HG03045 (cell line): ENCODE measurements at regions not wholly inside any gene's neighbourhood (a gene's known extent, or its start where the extent isn't known, plus 50 kb on each side); places are given as distances from the start of the nearest gene placed in this dataset.
"Not testable (repeated sequence)": the region's sequence is repeated elsewhere in the genome, so short reads cannot be mapped to it uniquely, and the experiment has no call there.

Source experiments
- ATAC-seq: cut with Tn5 transposase; IDR thresholded peaks from one replicate; pipeline ENCODE4 v1.9.1; 2021; ENCODE audit warnings: mild to moderate bottlenecking, moderate library complexity; ENCODE audit not compliant: unreplicated experiment

DNA sequence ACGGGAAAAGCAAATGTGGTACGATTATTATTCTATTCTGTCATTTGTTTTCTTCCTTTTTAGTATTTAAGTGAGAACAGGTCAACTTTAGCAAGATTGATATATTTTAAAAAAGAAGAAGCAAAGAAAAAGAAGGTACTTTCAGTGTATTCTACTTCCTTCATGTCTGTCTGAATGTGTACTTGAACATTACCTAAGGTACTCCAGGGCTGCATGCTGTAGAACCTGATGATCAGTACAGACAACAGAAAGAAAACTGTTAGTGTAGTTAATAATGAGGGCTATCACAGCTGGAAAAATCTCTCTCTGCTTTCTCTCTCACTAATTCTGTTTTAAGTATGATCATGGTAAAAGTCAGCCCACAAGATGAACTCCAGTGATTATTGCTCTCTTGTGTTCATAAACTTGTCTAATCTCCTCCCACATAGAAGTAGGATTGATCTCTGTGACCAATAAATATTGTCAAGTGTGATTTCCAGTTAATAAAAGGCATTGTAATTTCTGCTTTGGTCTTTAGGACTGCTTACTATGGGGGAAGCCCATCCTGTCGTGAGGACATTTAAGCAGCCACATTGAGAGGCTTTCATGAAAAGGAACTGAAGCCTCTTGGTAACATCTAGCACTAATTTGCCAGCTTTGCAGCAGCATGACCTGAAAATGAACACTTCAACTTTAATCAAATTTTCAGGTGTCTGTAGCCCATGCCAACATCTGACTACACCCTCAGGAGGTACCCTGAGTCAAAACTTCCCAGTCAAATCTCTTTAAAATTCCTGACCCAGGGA is 864.0 kb upstream of the ACO1 start:
- ATAC-seq, result no peak

DNA sequence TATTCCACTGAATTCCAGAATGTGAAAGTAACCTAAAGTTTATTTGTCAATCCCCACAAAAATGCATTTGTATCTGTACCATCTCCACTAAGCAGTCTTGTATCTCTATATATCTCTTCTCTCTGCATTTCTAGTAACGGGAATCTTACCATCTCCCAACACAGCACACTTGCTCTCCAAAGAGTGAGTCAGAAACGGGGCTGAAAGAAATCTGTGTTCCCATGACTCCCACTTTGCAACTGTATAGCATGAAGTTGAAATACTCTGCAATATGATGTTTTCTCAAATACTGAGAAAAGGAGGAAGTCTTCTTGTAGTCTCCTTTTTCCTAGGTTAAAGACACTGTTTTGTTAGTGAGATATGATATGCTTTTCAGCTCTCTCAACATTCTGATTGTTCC is 848.8 kb upstream of the ACO1 start:
- ATAC-seq, result no peak

DNA sequence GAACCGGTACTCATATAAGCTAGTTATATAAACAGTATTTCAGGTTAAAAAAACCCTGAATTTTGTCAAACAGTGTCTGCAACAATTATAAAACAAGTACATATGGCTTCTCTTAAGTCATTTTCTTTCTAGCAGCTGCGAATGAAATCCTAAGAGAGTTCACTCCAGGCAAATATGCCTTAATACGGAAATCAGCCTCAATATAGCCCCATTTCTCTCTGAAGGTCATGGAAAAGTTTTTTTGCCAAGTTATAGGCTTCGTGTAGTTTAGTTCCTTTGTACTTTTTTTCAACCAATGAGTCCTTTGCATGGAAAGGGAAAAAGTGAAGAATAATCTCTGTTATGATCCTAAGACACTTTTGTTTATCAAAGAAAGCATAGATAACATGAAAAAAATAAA is 848.0 kb upstream of the ACO1 start:
- ATAC-seq, result no peak

DNA sequence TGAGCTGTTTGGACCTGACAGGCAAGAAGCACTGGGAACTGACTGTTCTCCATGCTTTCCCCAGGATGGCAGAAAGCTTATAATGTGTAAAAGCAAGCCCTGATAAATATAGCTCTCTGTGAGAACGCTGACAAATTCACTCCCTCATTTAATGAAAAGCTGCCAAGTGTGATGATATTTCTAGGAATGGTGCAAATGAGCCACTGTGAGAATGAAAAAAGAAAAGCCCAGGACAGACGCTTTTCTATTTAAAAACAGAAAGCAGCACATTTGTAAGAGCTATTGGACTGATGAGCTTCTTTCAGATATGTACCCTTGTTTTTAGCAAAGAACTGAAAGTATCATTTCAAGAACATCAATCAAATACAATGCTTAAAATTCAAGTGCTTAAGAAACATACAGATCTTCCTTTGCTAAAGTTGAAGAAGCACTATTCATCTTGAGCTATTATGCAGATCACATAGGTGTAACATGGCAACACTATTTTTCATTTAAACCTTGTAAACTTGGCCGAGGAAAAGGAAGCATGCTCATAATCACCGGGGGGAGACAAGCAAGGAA is 842.6 kb upstream of the ACO1 start:
- ATAC-seq, result no peak

DNA sequence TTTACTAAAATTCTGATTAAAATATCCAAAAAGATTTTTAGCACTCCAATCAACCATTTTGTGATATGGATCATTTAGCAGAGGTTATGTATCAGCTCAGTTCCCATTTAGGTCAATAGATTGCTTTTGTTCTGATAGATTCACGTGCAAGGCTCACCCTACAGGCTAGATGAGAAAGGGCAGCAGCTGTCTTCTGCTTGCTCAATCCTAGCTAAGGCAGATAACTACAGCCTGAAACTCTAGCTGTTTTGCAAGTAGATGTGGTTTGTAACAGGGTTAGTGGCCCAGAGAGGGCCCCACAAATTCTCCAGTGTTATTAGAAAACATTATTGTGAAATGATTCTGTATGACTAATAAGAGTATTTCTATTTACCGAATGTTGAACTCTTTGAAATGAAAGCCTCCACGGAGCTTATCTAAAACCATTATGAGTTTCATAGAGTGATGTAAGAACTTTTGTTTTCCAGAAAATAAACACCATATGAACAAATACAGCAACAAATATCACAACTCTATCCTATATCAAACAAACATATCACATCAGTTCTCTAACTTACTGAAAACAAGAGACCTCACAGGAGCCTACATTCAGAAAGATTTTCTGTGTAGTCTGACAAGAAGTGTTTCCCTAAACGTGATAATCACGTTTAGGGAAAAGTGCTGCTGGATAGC is 841.9 kb upstream of the ACO1 start:
- peak; percentile 100 for ATAC-seq

DNA sequence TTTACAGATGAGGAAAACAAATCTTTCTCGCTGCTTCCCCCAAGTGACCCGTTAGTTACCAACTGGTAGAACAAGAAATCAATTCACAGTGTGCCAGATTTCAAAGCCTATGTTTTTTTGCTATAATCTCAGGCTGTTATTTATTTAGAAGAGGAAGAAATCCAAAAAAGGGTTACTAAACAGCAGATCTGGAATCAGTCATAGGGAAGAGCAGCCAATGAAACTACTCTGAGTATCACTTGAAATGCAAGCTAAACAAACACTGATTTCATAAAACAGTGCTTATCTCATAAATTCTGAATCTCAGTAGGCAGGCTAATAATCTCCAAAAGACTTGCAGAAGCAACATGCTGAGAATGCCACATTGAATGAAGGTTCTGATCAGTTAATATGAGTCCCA is 829.5 kb upstream of the ACO1 start:
- ATAC-seq, result no peak

DNA sequence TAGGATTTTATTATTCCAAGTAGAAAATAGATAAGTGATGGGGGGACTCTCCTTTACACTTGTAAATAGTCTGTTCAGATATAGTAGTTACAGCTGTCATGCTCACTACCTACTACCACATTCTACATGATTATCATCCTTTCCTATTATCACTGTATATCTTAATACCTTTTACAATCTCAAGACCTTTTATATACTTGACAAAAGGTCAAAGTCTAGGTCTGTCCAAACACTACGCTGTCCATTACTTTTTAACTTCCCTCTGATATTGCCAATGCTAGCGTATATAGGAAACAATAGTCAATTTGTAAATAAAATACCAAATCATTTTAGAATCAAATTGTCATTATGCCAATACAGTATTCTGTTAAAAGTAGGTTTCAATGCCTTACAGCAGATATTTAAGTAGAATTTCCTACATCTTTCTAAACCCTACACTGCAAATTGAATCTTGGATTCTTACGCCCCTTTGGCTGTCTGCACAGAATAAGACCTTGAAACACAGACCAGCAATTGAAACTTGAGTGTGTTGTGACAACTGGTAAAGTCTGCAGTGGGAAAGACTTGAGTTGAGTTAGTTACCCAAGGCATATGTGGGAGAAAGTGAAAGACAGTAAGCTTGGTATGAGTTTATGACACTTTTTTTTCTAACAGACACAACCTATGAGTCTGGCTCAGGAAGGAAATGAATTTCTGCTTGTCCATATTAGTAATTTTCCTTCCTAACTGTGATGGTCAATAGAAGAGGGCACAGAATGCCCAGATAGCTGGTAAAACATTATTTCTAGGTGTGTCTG is 827.6 kb upstream of the ACO1 start:
- ATAC-seq, result no peak

DNA sequence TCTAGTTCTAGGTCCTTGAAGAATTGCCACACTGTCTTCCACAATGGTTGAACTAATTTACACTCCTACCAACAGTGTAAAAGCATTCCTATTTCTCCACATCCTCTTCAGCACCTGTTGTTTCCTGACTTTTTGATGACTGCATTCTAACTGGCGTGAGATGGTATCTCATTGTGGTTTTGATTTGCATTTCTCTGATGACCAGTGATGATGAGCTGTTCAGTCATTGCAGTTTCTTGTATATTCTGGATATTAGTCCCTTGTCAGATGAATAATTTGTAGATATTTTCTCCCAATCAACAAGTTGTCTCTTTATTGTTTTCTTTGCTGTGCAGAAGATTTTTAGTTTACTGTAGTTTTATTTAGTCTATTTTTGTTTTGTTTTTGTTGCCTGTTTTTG is 812.3 kb upstream of the ACO1 start:
- not testable (repeated sequence) for ATAC-seq

DNA sequence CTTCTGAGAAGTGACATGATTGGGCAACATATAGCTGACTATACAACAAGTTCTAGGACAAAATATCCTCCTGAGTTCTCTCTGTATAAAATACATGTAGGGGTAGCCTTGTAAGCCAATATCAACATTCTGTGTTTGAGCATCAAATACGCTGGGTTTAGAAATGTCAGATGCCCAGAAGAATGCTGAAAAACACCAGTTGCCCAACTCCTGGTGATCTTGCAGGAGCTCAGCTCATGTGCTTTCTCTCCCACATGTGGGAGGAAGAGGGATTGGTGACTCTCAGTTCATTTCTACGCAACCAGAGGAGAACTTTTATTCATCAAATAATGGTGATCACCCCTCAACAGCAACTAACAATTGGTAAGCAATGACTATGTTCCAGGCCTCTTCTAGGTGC is 810.9 kb upstream of the ACO1 start:
- ATAC-seq, result no peak

DNA sequence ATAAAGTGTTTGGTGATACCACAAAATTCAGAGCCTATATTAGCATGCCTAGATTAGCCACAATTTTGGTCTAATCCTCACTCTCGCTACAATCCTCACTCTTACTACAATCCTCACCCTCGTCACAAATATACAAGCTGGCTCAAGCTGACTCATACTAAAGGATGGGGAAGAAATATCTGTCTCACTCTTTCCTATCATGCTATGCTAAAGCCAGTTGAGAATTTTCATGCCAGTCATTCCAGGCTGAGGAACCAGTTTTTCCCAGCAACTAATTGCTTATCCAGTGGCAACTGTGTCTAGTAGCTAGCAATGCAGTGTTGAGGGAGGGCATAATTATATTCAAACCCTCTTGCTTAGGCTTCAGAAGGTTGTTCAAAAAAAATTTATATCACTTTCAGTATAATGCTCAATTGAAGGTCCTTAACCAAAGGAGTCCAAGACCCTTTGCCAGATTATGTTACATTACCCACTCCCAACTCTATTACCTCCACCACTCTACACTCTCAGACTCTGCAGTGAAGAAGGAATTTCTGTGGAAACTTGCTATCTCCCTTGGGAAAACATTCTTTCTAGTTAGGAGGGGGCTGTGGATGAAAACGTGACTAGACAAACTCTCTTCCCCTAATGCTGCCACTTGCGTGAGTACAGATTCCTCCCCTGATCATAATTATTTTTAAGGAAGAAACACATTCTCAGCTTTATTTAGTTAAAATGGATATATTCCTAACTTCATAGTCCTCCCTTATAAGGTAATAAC is 810.3 kb upstream of the ACO1 start:
- no peak for ATAC-seq

DNA sequence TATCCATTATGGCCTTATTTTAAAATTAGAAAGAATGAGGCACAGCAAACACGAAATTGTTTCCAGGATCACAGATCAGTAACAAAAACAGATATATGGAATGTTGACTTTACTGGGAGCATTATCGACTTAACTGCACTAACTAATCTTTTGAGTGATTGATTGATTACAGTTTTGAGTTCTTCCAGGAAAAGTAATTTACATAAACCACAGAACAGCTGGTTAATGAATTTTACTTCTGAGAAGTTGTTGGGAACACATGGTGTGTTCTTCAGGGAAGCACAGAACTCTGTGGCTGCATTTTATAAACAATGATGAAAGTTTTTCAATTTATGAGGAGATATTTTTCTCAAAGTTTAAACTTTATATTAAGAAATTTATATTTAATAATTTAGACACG is 802.4 kb upstream of the ACO1 start:
- no peak for ATAC-seq

DNA sequence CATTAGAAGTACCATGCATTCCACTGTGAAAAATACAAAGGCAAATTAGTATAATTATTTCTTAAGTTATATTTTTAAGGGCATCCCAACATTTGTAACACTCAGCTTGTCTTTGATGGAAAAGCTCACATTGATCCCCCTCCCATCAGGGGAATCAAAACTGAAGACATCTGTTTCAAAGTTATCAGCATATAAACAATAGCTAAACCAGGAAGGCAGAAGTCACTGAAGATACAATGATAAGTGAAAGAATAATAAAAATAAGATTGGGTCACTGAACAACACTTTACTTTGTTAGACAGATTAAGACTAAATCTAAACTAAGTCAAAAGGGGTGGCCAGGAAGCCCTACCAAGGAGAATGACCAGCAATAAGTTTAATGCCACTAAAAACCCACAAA is 801.9 kb upstream of the ACO1 start:
- no peak for ATAC-seq

DNA sequence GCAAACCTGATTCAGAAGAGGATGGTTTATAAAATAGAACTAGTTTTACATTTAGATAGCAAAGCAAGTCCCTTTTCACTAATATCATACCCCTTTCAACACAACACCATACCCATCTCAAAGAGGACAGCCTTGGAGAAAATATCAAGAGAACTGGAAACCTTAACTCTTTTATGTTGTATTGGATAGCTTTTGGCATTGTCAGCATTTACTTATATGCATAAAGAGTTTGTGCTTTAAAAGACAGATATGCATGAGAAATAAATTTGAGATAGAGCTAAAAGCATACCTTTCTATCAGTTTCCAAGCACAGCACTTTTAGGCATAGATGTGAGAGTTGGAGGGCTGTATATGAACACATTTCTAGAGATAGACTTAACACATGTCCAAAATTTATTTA is 799.3 kb upstream of the ACO1 start:
- ATAC-seq, result no peak

DNA sequence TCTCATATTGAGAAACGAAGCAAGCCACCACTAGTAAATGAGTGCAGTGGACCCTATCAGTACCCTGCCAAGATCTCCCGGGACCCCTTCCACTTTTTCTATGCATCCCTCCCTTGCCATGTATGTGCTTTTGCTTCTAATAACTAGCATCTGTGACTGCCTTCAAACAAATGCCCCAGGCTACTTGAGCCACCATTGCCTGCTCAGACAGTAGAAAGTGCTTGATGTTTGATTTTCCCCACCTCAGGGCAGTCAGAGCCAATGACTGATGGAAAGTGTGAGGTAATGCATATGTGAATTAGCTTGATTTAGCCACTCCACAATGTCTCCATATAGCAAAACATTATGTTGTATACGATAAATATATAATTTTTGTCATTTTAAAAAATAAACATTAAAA is 797.3 kb upstream of the ACO1 start:
- no peak for ATAC-seq

DNA sequence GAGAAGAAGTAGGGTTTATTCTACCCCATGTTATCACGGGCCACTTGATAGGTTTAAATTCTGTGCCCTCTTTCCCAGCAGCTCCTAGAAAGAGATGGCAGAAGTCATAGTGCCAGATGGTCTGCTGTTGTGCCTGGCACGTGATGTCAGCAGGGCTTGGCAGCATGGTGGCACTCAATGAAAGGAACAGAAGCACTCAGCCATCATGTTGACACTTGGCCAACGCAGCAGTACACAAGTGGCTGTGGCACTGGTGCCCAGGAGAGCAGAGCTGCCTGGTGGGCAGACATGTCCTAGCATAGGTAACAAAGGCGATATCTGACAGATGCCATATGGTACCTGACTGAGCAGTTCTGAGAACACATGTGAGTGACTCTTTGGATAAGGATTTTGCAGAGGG is 796.4 kb upstream of the ACO1 start:
- ATAC-seq, result no peak

DNA sequence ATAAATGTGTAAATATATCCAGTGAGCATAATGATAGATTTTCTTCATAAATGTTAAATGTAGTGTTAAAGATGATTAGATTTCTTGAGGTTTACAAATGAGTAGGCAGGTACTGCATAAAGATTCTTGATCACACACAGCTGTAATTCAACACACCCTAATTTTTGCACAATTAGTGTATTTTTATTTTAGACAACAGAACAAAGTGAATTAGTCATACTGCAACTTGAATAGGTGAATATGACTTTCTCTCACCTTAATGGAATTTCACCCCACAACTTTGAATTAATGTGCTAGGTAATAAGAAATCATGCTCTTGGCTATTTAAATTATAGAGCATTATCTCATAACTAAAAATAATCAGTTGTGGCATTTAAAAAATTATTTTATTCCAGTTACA is 795.7 kb upstream of the ACO1 start:
- ATAC-seq, result no peak

DNA sequence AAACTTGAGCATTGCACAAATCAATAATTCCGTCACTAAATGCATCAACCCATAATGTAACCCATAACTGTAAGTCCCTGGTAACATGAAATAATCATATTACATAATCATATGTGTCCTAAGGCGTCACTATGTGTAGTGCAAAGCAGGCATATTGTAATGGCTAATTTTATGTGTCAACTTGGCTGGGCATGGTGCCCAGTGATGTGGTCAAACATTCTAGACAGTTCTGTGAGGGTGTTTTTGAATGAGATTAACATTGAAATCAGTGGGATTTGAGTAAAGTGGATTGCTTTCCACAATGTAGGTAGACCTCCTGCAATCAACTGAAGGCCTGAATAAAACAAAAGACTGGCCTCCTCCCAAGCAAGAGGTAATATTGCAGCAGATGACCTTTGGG is 794.4 kb upstream of the ACO1 start:
- ATAC-seq, result no peak

DNA sequence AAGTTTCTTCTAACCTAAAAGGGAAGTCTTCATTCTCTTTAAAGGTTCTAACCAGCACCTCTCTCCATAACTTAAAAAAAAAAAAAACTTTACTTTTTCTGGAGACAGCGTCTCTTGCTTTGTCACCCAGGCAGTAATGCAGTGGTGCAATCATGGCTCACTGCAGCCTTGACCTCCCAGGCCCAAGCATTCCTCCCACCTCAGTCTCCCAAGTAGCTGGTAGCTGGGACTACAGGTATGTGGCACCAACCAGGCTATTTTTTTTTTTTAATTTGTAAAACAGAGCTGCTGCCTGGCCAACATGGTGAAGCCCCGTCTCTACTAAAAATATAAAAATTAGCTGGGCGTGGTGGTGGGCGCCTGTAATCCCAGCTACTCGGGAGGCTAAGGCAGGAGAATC is 787.4 kb upstream of the ACO1 start:
- not testable (repeated sequence) for ATAC-seq

DNA sequence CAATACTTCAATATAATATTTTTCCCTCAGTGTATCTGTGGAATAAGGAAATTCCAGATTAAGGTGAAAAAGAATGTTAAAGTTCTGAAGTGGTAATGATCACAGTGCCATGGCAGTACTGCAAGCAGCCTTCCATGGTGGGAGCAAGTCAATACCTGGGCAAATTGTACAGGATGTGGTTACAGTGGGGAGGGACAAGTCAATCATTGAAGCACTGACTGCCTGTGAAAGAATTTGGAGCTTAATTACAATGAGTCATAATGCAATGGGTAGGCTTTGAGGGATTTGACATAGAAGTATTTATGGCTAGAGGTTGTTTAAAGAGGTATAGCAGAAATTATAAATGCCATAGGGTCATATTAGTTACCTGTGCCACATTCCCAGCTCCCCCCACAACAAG is 786.5 kb upstream of the ACO1 start:
- ATAC-seq, result no peak

DNA sequence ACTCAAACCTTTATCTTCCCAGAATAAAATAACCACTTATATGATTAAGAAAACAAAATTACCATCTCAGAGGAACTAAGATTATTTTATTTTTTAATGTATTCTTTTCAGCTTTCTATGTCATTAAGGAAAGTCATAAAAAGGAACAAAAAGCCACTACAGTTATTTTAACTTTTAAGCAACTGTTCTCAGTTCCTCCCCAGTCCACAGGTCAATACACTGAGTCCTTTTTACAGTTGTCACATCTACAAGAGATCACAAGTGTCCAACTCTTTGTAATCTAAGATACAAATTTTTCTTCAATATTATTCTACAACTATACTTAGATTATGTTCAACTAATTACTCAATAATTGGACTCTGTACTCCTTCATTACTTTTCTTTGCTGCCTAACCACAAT is 782.8 kb upstream of the ACO1 start:
- no peak for ATAC-seq

DNA sequence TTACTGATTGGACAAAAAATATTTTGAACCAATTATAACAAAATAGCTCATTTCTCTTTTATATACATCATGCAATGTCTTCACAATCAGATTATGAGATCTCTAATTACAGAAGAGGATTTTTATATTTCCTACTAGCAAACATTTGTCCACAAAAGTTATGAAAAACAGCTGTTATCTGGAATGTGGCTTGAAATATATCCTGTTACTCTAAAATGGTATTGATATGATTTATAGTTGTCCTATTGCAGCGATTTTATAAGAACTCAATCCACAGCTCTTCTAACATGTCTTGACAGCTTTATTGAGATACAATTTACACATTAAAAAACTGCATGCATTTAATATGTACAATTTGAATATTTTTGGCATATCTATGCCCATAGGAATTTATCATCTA is 779.9 kb upstream of the ACO1 start:
- ATAC-seq, result no peak
